DOHH2 (cell line): ENCODE measurements at regions not wholly inside any gene's neighbourhood (a gene's known extent, or its start where the extent isn't known, plus 50 kb on each side); places are given as distances from the start of the nearest gene placed in this dataset.

ENCODE experiments used
- H3F3A ChIP-seq: fragments of 200-600 bp; sonication (generic), shearing (Covaris generic); 2 replicates; pipeline ENCODE4 v1.6.0; 2016; ENCODE audit warnings: antibody characterized with exemption, mild to moderate bottlenecking; ENCODE audit not compliant: control insufficient read depth, insufficient read depth
- H3K27ac ChIP-seq: fragments of 200-600 bp; sonication (generic); 2 replicates; pipeline ENCODE4 v1.5.1; 2014; ENCODE audit warnings: low read depth, mild to moderate bottlenecking, low read length, moderate library complexity
- H3K27me3 ChIP-seq: fragments of 200-600 bp; sonication (generic); 2 replicates; pipeline ENCODE4 v1.6.1; 2014; ENCODE audit warnings: mild to moderate bottlenecking, low read length, mixed read lengths; ENCODE audit not compliant: control insufficient read depth
- H3K36me3 ChIP-seq: fragments of 200-600 bp; sonication (generic); 2 replicates; pipeline ENCODE4 v1.6.1; 2014; ENCODE audit warnings: mild to moderate bottlenecking, low read length, moderate library complexity, mixed read lengths; ENCODE audit not compliant: control insufficient read depth
- H3K4me1 ChIP-seq: fragments of 200-600 bp; sonication (generic); 2 replicates; pipeline ENCODE4 v1.6.1; 2014; ENCODE audit warnings: mild to moderate bottlenecking, low read length, mixed read lengths; ENCODE audit not compliant: control insufficient read depth
- H3K4me2 ChIP-seq: fragments of 200-600 bp; sonication (generic); 2 replicates; pipeline ENCODE4 v1.6.0; 2014; ENCODE audit warnings: mild to moderate bottlenecking, low read length, moderate library complexity
- H3K4me3 ChIP-seq: fragments of 200-600 bp; sonication (generic); 2 replicates; pipeline ENCODE4 v1.5.1; 2014; ENCODE audit warnings: mild to moderate bottlenecking, low read length, mixed read lengths
- H3K79me2 ChIP-seq: fragments of 200-600 bp; sonication (generic); 2 replicates; pipeline ENCODE4 v1.6.1; 2014; ENCODE audit warnings: mild to moderate bottlenecking, low read length, mixed read lengths; ENCODE audit not compliant: control insufficient read depth
- H3K9me2 ChIP-seq: fragments of 200-600 bp; sonication (generic); replicated peaks from 2 replicates; pipeline ENCODE4 v1.6.1; 2014; ENCODE audit warnings: mild to moderate bottlenecking, low read length, mixed read lengths; ENCODE audit not compliant: control insufficient read depth
- H3K9me3 ChIP-seq: fragments of 200-600 bp; sonication (generic); 2 replicates; pipeline ENCODE4 v1.6.1; 2014; ENCODE audit warnings: antibody characterized with exemption, low read length, mixed read lengths; ENCODE audit not compliant: control insufficient read depth, insufficient read depth
- H4K20me1 ChIP-seq: fragments of 200-600 bp; sonication (generic); 2 replicates; pipeline ENCODE4 v1.6.0; 2014; ENCODE audit warnings: low read depth, mild to moderate bottlenecking, antibody characterized with exemption, low read length, moderate library complexity; ENCODE audit not compliant: control insufficient read depth, insufficient read depth
- EZH2phosphoT487 ChIP-seq: fragments of 200-600 bp; sonication (generic); IDR thresholded peaks from 2 replicates; pipeline ENCODE4 v1.6.1; 2017; ENCODE audit warnings: borderline replicate concordance, mild to moderate bottlenecking, antibody characterized with exemption, low read length, moderate library complexity, mixed read lengths
- TF ChIP-seq, protein P1 (sequence below): fragments of 200-600 bp; sonication (generic); IDR thresholded peaks from one replicate; pipeline ENCODE4 v1.5.1; 2014; ENCODE audit warnings: antibody characterized with exemption, mild to moderate bottlenecking, low read depth, low read length; ENCODE audit not compliant: poor library complexity, severe bottlenecking

DNA sequence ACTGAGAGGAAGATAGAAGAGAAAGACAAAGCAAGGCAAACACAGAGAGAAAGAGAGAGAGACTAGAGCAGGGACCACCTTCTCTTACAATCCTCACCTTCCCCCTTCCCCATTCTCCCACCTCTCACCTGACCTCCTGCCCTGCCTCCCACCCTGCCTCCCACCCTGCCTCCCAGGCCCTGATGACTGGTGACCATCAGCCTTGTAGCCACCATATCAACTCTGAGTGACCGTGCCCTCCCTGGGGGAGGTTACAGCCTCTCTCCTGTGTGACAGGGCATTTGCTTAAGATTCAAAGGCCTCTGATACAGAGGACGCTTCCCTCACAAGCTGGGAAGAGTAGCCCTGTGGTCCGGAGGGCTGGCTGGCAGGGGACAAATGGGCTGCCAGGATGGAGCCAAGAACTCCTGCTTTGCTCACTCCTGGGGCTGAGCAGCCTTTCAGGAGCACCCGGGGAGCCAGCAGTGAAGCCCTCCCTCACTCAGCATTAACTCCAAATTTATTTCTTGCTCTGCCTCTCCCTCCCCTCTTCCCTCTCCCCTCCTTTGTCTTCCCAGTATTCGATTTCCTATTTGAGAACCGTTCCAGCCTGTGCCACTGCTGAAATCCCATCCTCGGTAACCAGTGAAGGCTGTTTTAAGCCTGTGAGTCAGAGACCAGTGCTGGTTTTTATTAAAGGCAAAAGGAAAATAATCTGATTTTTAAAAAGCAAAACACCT is 125.2 kb upstream of the SYT13 start:
- no peaks in the 10 kb centered on the region for H4K20me1 ChIP-seq
- no peaks in the 10 kb centered on the region for H3K4me1 ChIP-seq
- no peaks in the 10 kb centered on the region for H3K36me3 ChIP-seq
- H3F3A ChIP-seq, result no peaks in the 10 kb centered on the region
- H3K27ac ChIP-seq, result no peak overlapping the region
- H3K79me2 ChIP-seq, result no peaks in the 10 kb centered on the region
- no peaks in the 10 kb centered on the region for H3K9me2 ChIP-seq
- H3K4me3 ChIP-seq, result no peak overlapping the region
- TF ChIP-seq EZH2phosphoT487, result no peak
- TF ChIP-seq, protein P1, sequence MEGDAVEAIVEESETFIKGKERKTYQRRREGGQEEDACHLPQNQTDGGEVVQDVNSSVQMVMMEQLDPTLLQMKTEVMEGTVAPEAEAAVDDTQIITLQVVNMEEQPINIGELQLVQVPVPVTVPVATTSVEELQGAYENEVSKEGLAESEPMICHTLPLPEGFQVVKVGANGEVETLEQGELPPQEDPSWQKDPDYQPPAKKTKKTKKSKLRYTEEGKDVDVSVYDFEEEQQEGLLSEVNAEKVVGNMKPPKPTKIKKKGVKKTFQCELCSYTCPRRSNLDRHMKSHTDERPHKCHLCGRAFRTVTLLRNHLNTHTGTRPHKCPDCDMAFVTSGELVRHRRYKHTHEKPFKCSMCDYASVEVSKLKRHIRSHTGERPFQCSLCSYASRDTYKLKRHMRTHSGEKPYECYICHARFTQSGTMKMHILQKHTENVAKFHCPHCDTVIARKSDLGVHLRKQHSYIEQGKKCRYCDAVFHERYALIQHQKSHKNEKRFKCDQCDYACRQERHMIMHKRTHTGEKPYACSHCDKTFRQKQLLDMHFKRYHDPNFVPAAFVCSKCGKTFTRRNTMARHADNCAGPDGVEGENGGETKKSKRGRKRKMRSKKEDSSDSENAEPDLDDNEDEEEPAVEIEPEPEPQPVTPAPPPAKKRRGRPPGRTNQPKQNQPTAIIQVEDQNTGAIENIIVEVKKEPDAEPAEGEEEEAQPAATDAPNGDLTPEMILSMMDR, result no peak
- H3K9me3 ChIP-seq, result no peaks in the 10 kb centered on the region
- peaks cover 18% of the 10 kb centered on the region for H3K27me3 ChIP-seq
- H3K4me2 ChIP-seq, result no peak overlapping the region

DNA sequence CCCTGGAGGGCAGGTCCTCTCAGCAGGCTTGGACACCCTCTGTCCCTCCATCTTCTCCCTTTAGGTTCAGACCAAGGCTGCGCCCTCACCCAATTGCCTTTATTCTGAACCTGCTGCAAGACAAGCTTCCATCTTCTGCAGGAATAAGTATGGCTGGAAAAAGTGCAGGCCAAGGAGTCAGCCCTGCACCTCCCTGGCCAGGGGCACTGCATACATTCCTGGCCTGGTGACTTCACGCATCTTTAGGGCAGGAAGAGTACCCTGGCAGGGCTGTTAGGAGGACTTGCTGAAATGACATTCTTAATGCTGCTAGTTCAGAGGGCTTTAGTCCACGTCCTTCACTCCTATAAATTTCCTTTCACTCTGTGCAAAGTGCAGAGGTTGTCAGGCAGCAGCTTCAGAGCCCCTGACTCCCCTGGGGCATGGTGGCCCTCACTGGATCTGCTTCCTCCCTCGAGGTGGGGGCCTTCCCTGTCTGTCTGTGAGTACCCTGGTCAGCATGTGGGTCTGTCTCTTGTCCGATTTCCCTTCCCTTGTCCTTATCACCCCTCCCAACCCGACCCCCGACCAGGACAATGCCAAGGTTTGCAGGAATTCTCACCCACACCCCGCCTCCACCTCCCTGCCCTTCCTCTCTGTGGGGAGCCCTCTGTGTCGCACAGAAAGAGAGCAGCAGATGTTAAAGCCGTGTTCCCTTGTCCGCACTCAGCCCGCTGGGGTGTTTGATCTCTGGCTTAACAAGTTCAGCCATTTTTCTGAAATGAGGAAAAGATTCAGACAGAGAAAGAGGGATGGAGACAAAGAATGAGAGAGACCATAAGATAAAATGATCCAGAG is 124.5 kb upstream of the SYT13 start:
- no peak overlapping the region for H3K27ac ChIP-seq
- no peaks in the 10 kb centered on the region for H3F3A ChIP-seq
- H3K9me3 ChIP-seq, result no peaks in the 10 kb centered on the region
- no peak overlapping the region for H3K4me3 ChIP-seq
- no peaks in the 10 kb centered on the region for H3K9me2 ChIP-seq
- no peaks in the 10 kb centered on the region for H3K79me2 ChIP-seq
- H3K4me2 ChIP-seq, result no peak overlapping the region
- TF ChIP-seq, protein P1, result no peak
- no peak for TF ChIP-seq EZH2phosphoT487
- H3K4me1 ChIP-seq, result no peaks in the 10 kb centered on the region
- no peaks in the 10 kb centered on the region for H4K20me1 ChIP-seq
- H3K36me3 ChIP-seq, result no peaks in the 10 kb centered on the region
- peaks cover 18% of the 10 kb centered on the region for H3K27me3 ChIP-seq

DNA sequence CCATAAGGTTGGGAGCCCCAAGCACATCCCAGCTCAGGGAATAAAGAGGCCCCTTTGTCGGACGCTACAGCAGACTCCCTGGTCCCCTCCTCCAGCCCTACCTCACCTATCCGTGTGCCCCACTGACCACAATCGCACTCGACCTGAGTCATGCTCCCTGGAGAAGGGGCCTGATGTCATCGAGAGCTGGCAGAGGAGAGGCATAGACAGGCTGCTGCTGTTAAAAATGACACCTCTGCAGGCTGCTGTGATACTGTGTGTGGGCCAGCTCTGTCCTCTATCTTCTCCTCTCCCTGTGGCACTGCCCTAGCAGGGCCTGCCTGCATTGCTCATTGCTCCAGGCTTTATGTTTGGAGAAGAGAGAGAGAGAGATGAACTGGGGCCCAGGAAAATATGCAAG is 123.4 kb upstream of the SYT13 start:
- no peaks in the 10 kb centered on the region for H3F3A ChIP-seq
- no peaks in the 10 kb centered on the region for H4K20me1 ChIP-seq
- no peak overlapping the region for H3K27ac ChIP-seq
- no peaks in the 10 kb centered on the region for H3K4me1 ChIP-seq
- H3K9me3 ChIP-seq, result no peaks in the 10 kb centered on the region
- TF ChIP-seq, protein P1, result no peak
- no peak for TF ChIP-seq EZH2phosphoT487
- no peak overlapping the region for H3K4me3 ChIP-seq
- H3K9me2 ChIP-seq, result no peaks in the 10 kb centered on the region
- no peak overlapping the region for H3K4me2 ChIP-seq
- H3K36me3 ChIP-seq, result no peaks in the 10 kb centered on the region
- no peaks in the 10 kb centered on the region for H3K79me2 ChIP-seq
- peaks cover 18% of the 10 kb centered on the region for H3K27me3 ChIP-seq
